ENCODE measurements at regions not wholly inside any gene's neighbourhood (a gene's known extent, or its start where the extent isn't known, plus 50 kb on each side); places are given as distances from the start of the nearest gene placed in this dataset.

DNA sequence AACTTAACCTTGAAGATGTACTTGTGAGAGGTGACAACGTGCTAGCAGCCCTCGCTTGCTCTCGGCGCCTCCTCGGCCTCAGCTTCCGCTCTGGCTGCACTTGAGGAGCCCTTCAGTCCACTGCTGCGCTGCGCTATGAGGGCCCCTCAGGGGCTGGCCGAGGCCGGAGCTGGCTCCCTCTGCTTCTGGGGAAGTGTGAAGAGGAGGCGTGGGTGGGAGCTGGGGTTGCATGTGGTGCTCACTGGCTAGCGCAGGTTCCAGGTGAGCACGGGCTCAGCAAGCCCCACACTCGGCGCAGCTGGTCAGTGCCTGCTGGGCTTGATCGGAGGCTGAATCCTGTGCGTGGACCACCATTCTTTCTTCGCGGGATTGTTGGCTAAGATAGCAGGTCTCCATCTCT is 166.1 kb downstream of the MRPS30 start:
- no peak overlapping the region for H3K27ac ChIP-seq (ENCODE audit: extremely low read depth, low read depth, low read length)
- H3K4me1 ChIP-seq (ENCODE audit: control insufficient read depth, insufficient read depth, low read length) = no peaks in the 10 kb centered on the region
- H3K36me3 ChIP-seq (ENCODE audit: control insufficient read depth in 2 of 2, insufficient read depth in 1 of 2, low read length in 2 of 2) = no peaks in the 10 kb centered on the region
- TF ChIP-seq, protein P1, sequence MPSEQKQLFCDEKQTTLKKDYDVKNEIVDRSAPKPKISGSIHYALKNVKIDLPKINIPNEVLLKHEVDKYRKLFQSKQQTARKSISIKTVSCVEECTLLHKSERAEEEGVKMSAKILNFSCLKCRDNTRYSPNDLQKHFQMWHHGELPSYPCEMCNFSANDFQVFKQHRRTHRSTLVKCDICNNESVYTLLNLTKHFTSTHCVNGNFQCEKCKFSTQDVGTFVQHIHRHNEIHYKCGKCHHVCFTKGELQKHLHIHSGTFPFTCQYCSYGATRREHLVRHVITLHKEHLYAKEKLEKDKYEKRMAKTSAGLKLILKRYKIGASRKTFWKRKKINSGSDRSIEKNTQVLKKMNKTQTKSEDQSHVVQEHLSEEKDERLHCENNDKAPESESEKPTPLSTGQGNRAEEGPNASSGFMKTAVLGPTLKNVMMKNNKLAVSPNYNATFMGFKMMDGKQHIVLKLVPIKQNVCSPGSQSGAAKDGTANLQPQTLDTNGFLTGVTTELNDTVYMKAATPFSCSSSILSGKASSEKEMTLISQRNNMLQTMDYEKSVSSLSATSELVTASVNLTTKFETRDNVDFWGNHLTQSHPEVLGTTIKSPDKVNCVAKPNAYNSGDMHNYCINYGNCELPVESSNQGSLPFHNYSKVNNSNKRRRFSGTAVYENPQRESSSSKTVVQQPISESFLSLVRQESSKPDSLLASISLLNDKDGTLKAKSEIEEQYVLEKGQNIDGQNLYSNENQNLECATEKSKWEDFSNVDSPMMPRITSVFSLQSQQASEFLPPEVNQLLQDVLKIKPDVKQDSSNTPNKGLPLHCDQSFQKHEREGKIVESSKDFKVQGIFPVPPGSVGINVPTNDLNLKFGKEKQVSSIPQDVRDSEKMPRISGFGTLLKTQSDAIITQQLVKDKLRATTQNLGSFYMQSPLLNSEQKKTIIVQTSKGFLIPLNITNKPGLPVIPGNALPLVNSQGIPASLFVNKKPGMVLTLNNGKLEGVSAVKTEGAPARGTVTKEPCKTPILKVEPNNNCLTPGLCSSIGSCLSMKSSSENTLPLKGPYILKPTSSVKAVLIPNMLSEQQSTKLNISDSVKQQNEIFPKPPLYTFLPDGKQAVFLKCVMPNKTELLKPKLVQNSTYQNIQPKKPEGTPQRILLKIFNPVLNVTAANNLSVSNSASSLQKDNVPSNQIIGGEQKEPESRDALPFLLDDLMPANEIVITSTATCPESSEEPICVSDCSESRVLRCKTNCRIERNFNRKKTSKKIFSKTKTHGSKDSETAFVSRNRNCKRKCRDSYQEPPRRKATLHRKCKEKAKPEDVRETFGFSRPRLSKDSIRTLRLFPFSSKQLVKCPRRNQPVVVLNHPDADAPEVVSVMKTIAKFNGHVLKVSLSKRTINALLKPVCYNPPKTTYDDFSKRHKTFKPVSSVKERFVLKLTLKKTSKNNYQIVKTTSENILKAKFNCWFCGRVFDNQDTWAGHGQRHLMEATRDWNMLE (tag by site-specific recombination; conservative IDR thresholded peaks at IDR 0.05; ENCODE audit: low read depth) = no peak
- TF ChIP-seq, protein P2, sequence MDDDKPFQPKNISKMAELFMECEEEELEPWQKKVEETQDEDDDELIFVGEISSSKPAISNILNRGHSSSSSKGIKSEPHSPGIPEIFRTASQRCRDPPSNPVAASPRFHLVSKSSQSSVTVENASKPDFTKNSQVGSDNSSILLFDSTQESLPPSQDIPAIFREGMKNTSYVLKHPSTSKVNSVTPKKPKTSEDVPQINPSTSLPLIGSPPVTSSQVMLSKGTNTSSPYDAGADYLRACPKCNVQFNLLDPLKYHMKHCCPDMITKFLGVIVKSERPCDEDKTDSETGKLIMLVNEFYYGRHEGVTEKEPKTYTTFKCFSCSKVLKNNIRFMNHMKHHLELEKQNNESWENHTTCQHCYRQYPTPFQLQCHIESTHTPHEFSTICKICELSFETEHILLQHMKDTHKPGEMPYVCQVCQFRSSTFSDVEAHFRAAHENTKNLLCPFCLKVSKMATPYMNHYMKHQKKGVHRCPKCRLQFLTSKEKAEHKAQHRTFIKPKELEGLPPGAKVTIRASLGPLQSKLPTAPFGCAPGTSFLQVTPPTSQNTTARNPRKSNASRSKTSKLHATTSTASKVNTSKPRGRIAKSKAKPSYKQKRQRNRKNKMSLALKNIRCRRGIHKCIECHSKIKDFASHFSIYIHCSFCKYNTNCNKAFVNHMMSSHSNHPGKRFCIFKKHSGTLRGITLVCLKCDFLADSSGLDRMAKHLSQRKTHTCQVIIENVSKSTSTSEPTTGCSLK (tag by site-specific recombination; IDR thresholded peaks at IDR 0.05) = no peak
- TF ChIP-seq ZNF560 (tag by site-specific recombination; IDR thresholded peaks at IDR 0.05; ENCODE audit: borderline replicate concordance) (no peak), OSR2 (tag by site-specific recombination; IDR thresholded peaks at IDR 0.05) (no peak), ZNF24 (tag by site-specific recombination; IDR thresholded peaks at IDR 0.05) (no peak), ZBTB8A (tag by site-specific recombination; IDR thresholded peaks at IDR 0.05) (no peak), GLIS2 (tag by site-specific recombination; IDR thresholded peaks at IDR 0.05) (no peak), ZNF223 (tag by site-specific recombination; IDR thresholded peaks at IDR 0.05) (no peak), RBAK (tag by site-specific recombination; IDR thresholded peaks at IDR 0.05) (no peak), ZNF791 (tag by site-specific recombination; IDR thresholded peaks at IDR 0.05) (no peak), GLI4 (tag by site-specific recombination; IDR thresholded peaks at IDR 0.05) (no peak), ZFP41 (tag by site-specific recombination; IDR thresholded peaks at IDR 0.05; ENCODE audit: borderline replicate concordance) (no peak)
- TF ChIP-seq, protein P3, sequence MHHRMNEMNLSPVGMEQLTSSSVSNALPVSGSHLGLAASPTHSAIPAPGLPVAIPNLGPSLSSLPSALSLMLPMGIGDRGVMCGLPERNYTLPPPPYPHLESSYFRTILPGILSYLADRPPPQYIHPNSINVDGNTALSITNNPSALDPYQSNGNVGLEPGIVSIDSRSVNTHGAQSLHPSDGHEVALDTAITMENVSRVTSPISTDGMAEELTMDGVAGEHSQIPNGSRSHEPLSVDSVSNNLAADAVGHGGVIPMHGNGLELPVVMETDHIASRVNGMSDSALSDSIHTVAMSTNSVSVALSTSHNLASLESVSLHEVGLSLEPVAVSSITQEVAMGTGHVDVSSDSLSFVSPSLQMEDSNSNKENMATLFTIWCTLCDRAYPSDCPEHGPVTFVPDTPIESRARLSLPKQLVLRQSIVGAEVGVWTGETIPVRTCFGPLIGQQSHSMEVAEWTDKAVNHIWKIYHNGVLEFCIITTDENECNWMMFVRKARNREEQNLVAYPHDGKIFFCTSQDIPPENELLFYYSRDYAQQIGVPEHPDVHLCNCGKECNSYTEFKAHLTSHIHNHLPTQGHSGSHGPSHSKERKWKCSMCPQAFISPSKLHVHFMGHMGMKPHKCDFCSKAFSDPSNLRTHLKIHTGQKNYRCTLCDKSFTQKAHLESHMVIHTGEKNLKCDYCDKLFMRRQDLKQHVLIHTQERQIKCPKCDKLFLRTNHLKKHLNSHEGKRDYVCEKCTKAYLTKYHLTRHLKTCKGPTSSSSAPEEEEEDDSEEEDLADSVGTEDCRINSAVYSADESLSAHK (tag by site-specific recombination; IDR thresholded peaks at IDR 0.05) = no peak
- TF ChIP-seq, protein P4, sequence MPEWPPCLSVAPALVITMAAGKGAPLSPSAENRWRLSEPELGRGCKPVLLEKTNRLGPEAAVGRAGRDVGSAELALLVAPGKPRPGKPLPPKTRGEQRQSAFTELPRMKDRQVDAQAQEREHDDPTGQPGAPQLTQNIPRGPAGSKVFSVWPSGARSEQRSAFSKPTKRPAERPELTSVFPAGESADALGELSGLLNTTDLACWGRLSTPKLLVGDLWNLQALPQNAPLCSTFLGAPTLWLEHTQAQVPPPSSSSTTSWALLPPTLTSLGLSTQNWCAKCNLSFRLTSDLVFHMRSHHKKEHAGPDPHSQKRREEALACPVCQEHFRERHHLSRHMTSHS (tag by site-specific recombination; IDR thresholded peaks at IDR 0.05) = no peak
- no peaks in the 10 kb centered on the region for H3K9me3 ChIP-seq (ENCODE audit: control insufficient read depth, insufficient read depth, low read depth, low read length)
- ChIA-PET POLR2A (no interaction called here), CTCF (no interaction called here)
- H3K4me3 ChIP-seq (ENCODE audit: low read depth, low read length) = no peak overlapping the region

DNA sequence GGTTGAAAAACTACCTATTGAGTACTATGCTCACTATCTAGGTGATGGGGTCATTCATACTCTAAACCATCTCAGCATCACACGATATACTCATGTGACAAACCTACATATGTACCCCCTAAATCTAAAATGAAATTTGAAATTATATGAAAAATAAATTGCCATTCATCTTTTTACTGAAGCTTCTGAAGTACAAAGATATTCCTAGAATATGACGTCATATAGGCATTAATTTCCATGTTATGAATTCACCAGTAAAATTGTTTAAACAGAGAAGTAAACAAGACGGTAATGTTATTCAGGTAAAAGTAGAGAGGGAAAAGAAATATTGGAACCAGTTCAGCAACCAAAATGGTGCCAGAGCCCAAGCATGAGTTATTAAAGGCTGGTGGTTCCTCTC is 173.0 kb downstream of the MRPS30 start:
- Histone ChIP-seq H3K36me3 (ENCODE audit: control insufficient read depth in 2 of 2, insufficient read depth in 1 of 2, low read length in 2 of 2) (no peaks in the 10 kb centered on the region), H3K4me1 (ENCODE audit: control insufficient read depth, insufficient read depth, low read length) (no peaks in the 10 kb centered on the region), H3K27ac (ENCODE audit: extremely low read depth, low read depth, low read length) (no peak overlapping the region), H3K4me3 (ENCODE audit: low read depth, low read length) (no peak overlapping the region), H3K9me3 (ENCODE audit: control insufficient read depth, insufficient read depth, low read depth, low read length) (no peaks in the 10 kb centered on the region)
- TF ChIP-seq, protein P5, sequence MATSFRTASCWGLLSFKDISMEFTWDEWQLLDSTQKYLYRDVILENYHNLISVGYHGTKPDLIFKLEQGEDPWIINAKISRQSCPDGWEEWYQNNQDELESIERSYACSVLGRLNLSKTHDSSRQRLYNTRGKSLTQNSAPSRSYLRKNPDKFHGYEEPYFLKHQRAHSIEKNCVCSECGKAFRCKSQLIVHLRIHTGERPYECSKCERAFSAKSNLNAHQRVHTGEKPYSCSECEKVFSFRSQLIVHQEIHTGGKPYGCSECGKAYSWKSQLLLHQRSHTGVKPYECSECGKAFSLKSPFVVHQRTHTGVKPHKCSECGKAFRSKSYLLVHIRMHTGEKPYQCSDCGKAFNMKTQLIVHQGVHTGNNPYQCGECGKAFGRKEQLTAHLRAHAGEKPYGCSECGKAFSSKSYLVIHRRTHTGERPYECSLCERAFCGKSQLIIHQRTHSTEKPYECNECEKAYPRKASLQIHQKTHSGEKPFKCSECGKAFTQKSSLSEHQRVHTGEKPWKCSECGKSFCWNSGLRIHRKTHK (tag by site-specific recombination; IDR thresholded peaks at IDR 0.05) = no peak
- no peak for TF ChIP-seq TRIM28 (IDR thresholded peaks at IDR 0.05; ENCODE audit: borderline replicate concordance, low read length)
- TF ChIP-seq ZNF140 (tag by site-specific recombination; IDR thresholded peaks at IDR 0.05) = no peak
- TF ChIP-seq, protein P6, sequence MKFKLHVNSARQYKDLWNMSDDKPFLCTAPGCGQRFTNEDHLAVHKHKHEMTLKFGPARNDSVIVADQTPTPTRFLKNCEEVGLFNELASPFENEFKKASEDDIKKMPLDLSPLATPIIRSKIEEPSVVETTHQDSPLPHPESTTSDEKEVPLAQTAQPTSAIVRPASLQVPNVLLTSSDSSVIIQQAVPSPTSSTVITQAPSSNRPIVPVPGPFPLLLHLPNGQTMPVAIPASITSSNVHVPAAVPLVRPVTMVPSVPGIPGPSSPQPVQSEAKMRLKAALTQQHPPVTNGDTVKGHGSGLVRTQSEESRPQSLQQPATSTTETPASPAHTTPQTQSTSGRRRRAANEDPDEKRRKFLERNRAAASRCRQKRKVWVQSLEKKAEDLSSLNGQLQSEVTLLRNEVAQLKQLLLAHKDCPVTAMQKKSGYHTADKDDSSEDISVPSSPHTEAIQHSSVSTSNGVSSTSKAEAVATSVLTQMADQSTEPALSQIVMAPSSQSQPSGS (tag by site-specific recombination; IDR thresholded peaks at IDR 0.05; ENCODE audit: low read depth) = peak; percentile 56; the same call in 1 of the 2 replicates
- TF ChIP-seq ZNF776 (tag by site-specific recombination; IDR thresholded peaks at IDR 0.05; ENCODE audit: borderline replicate concordance) = no peak
- TF ChIP-seq ZFP69B (tag by site-specific recombination; IDR thresholded peaks at IDR 0.05) = no peak
- no peak for TF ChIP-seq ZNF660 (tag by site-specific recombination; IDR thresholded peaks at IDR 0.05)
- TF ChIP-seq FEZF1 (tag by site-specific recombination; IDR thresholded peaks at IDR 0.05) = no peak
- CTCF ChIA-PET = no interaction called here
- POLR2A ChIA-PET = no interaction called here

All from HEK293 (cell line).